GM18909 (cell line): ENCODE measurements at regions not wholly inside any gene's neighbourhood (a gene's known extent, or its start where the extent isn't known, plus 50 kb on each side); places are given as distances from the start of the nearest gene placed in this dataset.

Source experiments
- ATAC-seq: cut with Tn5 transposase; IDR thresholded peaks from one replicate; pipeline ENCODE4 v1.9.1; 2021; ENCODE audit warnings: mild to moderate bottlenecking; ENCODE audit not compliant: unreplicated experiment, poor library complexity

- no peak for ATAC-seq
These were observed 1184.7 kb upstream of the NXPH2 start for GRCh38 chr2:139964721-139965440.

GRCh38 chr2:139963863-139964355 is 1183.7 kb upstream of the NXPH2 start:
- no peak for ATAC-seq

- ATAC-seq = no peak
These were observed 1169.2 kb upstream of the NXPH2 start for GRCh38 chr2:139949242-139949972.

GRCh38 chr2:139946690-139947089 is 1166.5 kb upstream of the NXPH2 start:
- no peak for ATAC-seq

- ATAC-seq = no peak
These were observed 1160.5 kb upstream of the NXPH2 start for GRCh38 chr2:139940686-139941085.

- no peak for ATAC-seq
These were observed 1145.7 kb upstream of the NXPH2 start for GRCh38 chr2:139925903-139926302.

GRCh38 chr2:139924070-139924469 is 1143.9 kb upstream of the NXPH2 start:
- no peak for ATAC-seq

- ATAC-seq = no peak
These were observed 1138.8 kb upstream of the NXPH2 start for GRCh38 chr2:139918982-139919381.

GRCh38 chr2:139917690-139918384 is 1137.6 kb upstream of the NXPH2 start:
- ATAC-seq = no peak

GRCh38 chr2:139916822-139917221 is 1136.6 kb upstream of the NXPH2 start:
- no peak for ATAC-seq

GRCh38 chr2:139911160-139911559 is 1131.0 kb upstream of the NXPH2 start:
- no peak for ATAC-seq

- no peak for ATAC-seq
These were observed 1128.9 kb upstream of the NXPH2 start for GRCh38 chr2:139909136-139909535.

GRCh38 chr2:139905624-139906023 is 1125.4 kb upstream of the NXPH2 start:
- ATAC-seq = no peak

- ATAC-seq = no peak
These were observed 1111.4 kb upstream of the NXPH2 start for GRCh38 chr2:139891636-139892035.

- no peak for ATAC-seq
These were observed 1105.8 kb upstream of the NXPH2 start for GRCh38 chr2:139885921-139886498.

- ATAC-seq = no peak
These were observed 1096.8 kb upstream of the NXPH2 start for GRCh38 chr2:139876964-139877363.

GRCh38 chr2:139876321-139876720 is 1096.1 kb upstream of the NXPH2 start:
- no peak for ATAC-seq

GRCh38 chr2:139872503-139872902 is 1092.3 kb upstream of the NXPH2 start:
- no peak for ATAC-seq

GRCh38 chr2:139872032-139872431 is 1091.8 kb upstream of the NXPH2 start:
- no peak for ATAC-seq

- ATAC-seq = no peak
These were observed 1087.5 kb upstream of the NXPH2 start for GRCh38 chr2:139867601-139868226.
